ENCODE measurements at regions not wholly inside any gene's neighbourhood (a gene's known extent, or its start where the extent isn't known, plus 50 kb on each side); places are given as distances from the start of the nearest gene placed in this dataset.

- no peaks in the 10 kb centered on the region for H3K9me1 ChIP-seq (ENCODE audit: insufficient read depth, low read length)
- H4K8ac ChIP-seq (ENCODE audit: low read depth in 2 of 2, low read length in 2 of 2), result no peak overlapping the region
- no peak for TF ChIP-seq USF2 (IDR thresholded peaks at IDR 0.05; ENCODE audit: low read depth, low read length)
- no peak for TF ChIP-seq RFX5 (IDR thresholded peaks at IDR 0.05; ENCODE audit: low read depth, low read length)
- TF ChIP-seq CEBPB (IDR thresholded peaks at IDR 0.05; ENCODE audit: low read depth, low read length), result no peak
- no peak for TF ChIP-seq BHLHE40 (IDR thresholded peaks at IDR 0.05; ENCODE audit: low read depth, low read length)
- TF ChIP-seq POLR2A (IDR thresholded peaks at IDR 0.05; ENCODE audit: low read depth, low read length), result no peak
- no peak for TF ChIP-seq MAFK (IDR thresholded peaks at IDR 0.05; ENCODE audit: low read depth, low read length)
- no peak for TF ChIP-seq MAZ (IDR thresholded peaks at IDR 0.05; ENCODE audit: borderline replicate concordance, low read depth, low read length)
- TF ChIP-seq SMC3 (IDR thresholded peaks at IDR 0.05; ENCODE audit: low read depth, low read length), result no peak
- no peak for TF ChIP-seq FOS (IDR thresholded peaks at IDR 0.05; ENCODE audit: low read depth, low read length)
- no peak for TF ChIP-seq MXI1 (IDR thresholded peaks at IDR 0.05; ENCODE audit: borderline replicate concordance, low read depth, low read length)
- TF ChIP-seq RAD21 (IDR thresholded peaks at IDR 0.05; ENCODE audit: low read length), result no peak
- no peak for TF ChIP-seq ELK1 (IDR thresholded peaks at IDR 0.05; ENCODE audit: borderline replicate concordance, low read depth, low read length)
- no peak for TF ChIP-seq NFE2L2 (IDR thresholded peaks at IDR 0.05; ENCODE audit: low read depth, low read length)
- no peak for TF ChIP-seq RCOR1 (IDR thresholded peaks at IDR 0.05; ENCODE audit: insufficient replicate concordance, low read length)
- no peak for TF ChIP-seq CTCF (conservative IDR thresholded peaks at IDR 0.05; ENCODE audit: low read depth, low read length)
- H3K56ac ChIP-seq (ENCODE audit: extremely low read depth, insufficient read depth, low read length), result no peak overlapping the region
- H3K27me3 ChIP-seq (ENCODE audit: control insufficient read depth, insufficient read depth, low read length), result no peaks in the 10 kb centered on the region
- H2BK120ac ChIP-seq (ENCODE audit: low read depth, low read length), result no peak overlapping the region
- H3K4me3 ChIP-seq (ENCODE audit: insufficient read depth, low read depth, low read length), result no peak overlapping the region
- H2BK15ac ChIP-seq (ENCODE audit: low read depth, low read length), result no peak overlapping the region
- H2BK20ac ChIP-seq (ENCODE audit: low read depth, low read length), result no peak overlapping the region
- H3K18ac ChIP-seq (ENCODE audit: low read depth, low read length), result no peak overlapping the region
- no peaks in the 10 kb centered on the region for H3K36me3 ChIP-seq (ENCODE audit: control insufficient read depth, insufficient read depth, low read length)
- no peaks in the 10 kb centered on the region for H4K20me1 ChIP-seq (ENCODE audit: insufficient read depth, low read length)
- no peak overlapping the region for H3K27ac ChIP-seq (ENCODE audit: insufficient read depth, low read length)
- no peak overlapping the region for H3K4ac ChIP-seq (ENCODE audit: low read depth, low read length)
- no peak overlapping the region for H2BK5ac ChIP-seq (ENCODE audit: low read depth, low read length, poor library complexity, severe bottlenecking)
- dilution Hi-C loops (cut with HindIII; ENCODE audit: low sequenced_read_pairs, unreplicated experiment) (no loop called here), in situ Hi-C loops (cut with MboI; ENCODE audit: low sequenced_read_pairs) (no loop called here), intact Hi-C loops (cut with micrococcal nuclease) (no loop called here)
- H3K4me1 ChIP-seq (ENCODE audit: control insufficient read depth, insufficient read depth, low read length), result no peaks in the 10 kb centered on the region
- WGBS, 2 experiments (ENCODE audit: extremely low coverage in 2 of 2, insufficient read length in 1 of 2), result no CpG with 5 or more reads among the region's 1 CpG
- H4K5ac ChIP-seq (ENCODE audit: low read depth, low read length), result no peak overlapping the region
- POLR2A ChIA-PET (ENCODE audit: unreplicated experiment), result no interaction called here
- no peak overlapping the region for H3K23ac ChIP-seq (ENCODE audit: low read depth, low read length)
- no peak for ATAC-seq (ENCODE audit: low read depth)
- H3K79me1 ChIP-seq (ENCODE audit: low read depth in 1 of 2, low read length in 2 of 2), result no peaks in the 10 kb centered on the region
- no peak overlapping the region for H4K91ac ChIP-seq (ENCODE audit: insufficient read depth, low read depth, low read length)
- no peak overlapping the region for H2AK9ac ChIP-seq (replicated peaks; ENCODE audit: low read depth, low read length, poor library complexity)
- no peaks in the 10 kb centered on the region for H3K9me3 ChIP-seq (ENCODE audit: control insufficient read depth, insufficient read depth, low read length)
- no peak overlapping the region for H2AK5ac ChIP-seq (ENCODE audit: low read depth, low read length)
- no peak overlapping the region for H3K14ac ChIP-seq (replicated peaks; ENCODE audit: low read depth, low read length)
- H3K9ac ChIP-seq (ENCODE audit: low read depth, low read length), result no peak overlapping the region
- no peak overlapping the region for H2AFZ ChIP-seq (replicated peaks; ENCODE audit: low read length, poor library complexity)
- no TSS peak for BruUV-seq (replicated peaks)
- DNase-seq, result no peak
- CTCF ChIA-PET, result no interaction called here
- H3K4me2 ChIP-seq (ENCODE audit: low read depth, low read length), result no peak overlapping the region
Measured at GRCh38 chr6:20008131-20008530, 171.0 kb downstream of the ID4 start.
